ENCODE measurements at regions not wholly inside any gene's neighbourhood (a gene's known extent, or its start where the extent isn't known, plus 50 kb on each side); places are given as distances from the start of the nearest gene placed in this dataset.

- Mint-ChIP-seq H3K36me3 (ENCODE audit: low read depth) (peaks cover 12% of the 10 kb centered on the region), H3K4me1 (no peaks in the 10 kb centered on the region), H3K4me3 (no peak overlapping the region), H3K9me3 (peaks cover 13% of the 10 kb centered on the region), H3K27ac (no peak overlapping the region), H3K27me3 (ENCODE audit: insufficient read depth, low read depth, poor library complexity) (peaks cover 4% of the 10 kb centered on the region)
- Histone ChIP-seq H3K79me2 (replicated peaks; ENCODE audit: insufficient read depth) (no peaks in the 10 kb centered on the region), H3K4me1 (ENCODE audit: insufficient read depth) (no peaks in the 10 kb centered on the region), H3K27me3 (ENCODE audit: insufficient read depth) (no peaks in the 10 kb centered on the region), H3K27ac (ENCODE audit: low read depth) (no peak overlapping the region), H3K36me3 (ENCODE audit: insufficient read depth) (no peaks in the 10 kb centered on the region), H2AFZ (no peak overlapping the region), H3K4me3 (no peak overlapping the region), H3F3A (replicated peaks; ENCODE audit: low read depth) (no peaks in the 10 kb centered on the region), H3K9me2 (ENCODE audit: insufficient read depth) (no peaks in the 10 kb centered on the region), H3K4me2 (no peak overlapping the region), H4K20me1 (replicated peaks; ENCODE audit: insufficient read depth) (no peaks in the 10 kb centered on the region)
- no peak for DNase-seq (ENCODE audit: low spot score)
- no peak for TF ChIP-seq STAT1 (IDR thresholded peaks at IDR 0.05; ENCODE audit: unreplicated experiment)
- ATAC-seq, result no peak
These were observed 67.3 kb upstream of the STK38L start for GRCh38 chr12:27176765-27177164.

GRCh38 chr12:27177706-27178105 is 66.4 kb upstream of the STK38L start:
- ATAC-seq (no peak), DNase-seq (ENCODE audit: low spot score) (no peak)
- H4K20me1 ChIP-seq (replicated peaks; ENCODE audit: insufficient read depth), result no peaks in the 10 kb centered on the region
- H3K4me2 ChIP-seq, result no peak overlapping the region
- H3K9me3 Mint-ChIP-seq, result 0 out of 3 replicates have a peak, but pooled peaks cover 7% of the 10 kb centered on the region
- no peaks in the 10 kb centered on the region for H3K27me3 Mint-ChIP-seq (ENCODE audit: insufficient read depth, low read depth, poor library complexity)
- H3K9me2 ChIP-seq (ENCODE audit: insufficient read depth), result no peaks in the 10 kb centered on the region
- H3K4me3 ChIP-seq, result no peak overlapping the region
- no peaks in the 10 kb centered on the region for H3K36me3 ChIP-seq (ENCODE audit: insufficient read depth)
- 0 out of 3 replicates have a peak, but pooled peaks cover 5% of the 10 kb centered on the region for H3K36me3 Mint-ChIP-seq (ENCODE audit: low read depth)
- H3K79me2 ChIP-seq (replicated peaks; ENCODE audit: insufficient read depth), result no peaks in the 10 kb centered on the region
- H3K4me1 Mint-ChIP-seq, result no peaks in the 10 kb centered on the region
- H3K27ac ChIP-seq (ENCODE audit: low read depth), result no peak overlapping the region
- TF ChIP-seq REST (IDR thresholded peaks at IDR 0.05; ENCODE audit: unreplicated experiment) (no peak), CREB1 (CRISPR knock-in tag; IDR thresholded peaks at IDR 0.05; ENCODE audit: low read depth) (no peak), POLR2AphosphoS5 (IDR thresholded peaks at IDR 0.05; ENCODE audit: low read depth) (no peak), ZNF462 (CRISPR knock-in tag; IDR thresholded peaks at IDR 0.05) (no peak), JUNB (IDR thresholded peaks at IDR 0.05; ENCODE audit: unreplicated experiment) (no peak)
- TF ChIP-seq, protein P1, sequence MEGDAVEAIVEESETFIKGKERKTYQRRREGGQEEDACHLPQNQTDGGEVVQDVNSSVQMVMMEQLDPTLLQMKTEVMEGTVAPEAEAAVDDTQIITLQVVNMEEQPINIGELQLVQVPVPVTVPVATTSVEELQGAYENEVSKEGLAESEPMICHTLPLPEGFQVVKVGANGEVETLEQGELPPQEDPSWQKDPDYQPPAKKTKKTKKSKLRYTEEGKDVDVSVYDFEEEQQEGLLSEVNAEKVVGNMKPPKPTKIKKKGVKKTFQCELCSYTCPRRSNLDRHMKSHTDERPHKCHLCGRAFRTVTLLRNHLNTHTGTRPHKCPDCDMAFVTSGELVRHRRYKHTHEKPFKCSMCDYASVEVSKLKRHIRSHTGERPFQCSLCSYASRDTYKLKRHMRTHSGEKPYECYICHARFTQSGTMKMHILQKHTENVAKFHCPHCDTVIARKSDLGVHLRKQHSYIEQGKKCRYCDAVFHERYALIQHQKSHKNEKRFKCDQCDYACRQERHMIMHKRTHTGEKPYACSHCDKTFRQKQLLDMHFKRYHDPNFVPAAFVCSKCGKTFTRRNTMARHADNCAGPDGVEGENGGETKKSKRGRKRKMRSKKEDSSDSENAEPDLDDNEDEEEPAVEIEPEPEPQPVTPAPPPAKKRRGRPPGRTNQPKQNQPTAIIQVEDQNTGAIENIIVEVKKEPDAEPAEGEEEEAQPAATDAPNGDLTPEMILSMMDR (conservative IDR thresholded peaks at IDR 0.05; ENCODE audit: low read depth in 2 of 2), result no peak
- no peaks in the 10 kb centered on the region for H3F3A ChIP-seq (replicated peaks; ENCODE audit: low read depth)
- no peak overlapping the region for H3K4me3 Mint-ChIP-seq
- H2AFZ ChIP-seq, result no peak overlapping the region
- no peaks in the 10 kb centered on the region for H3K4me1 ChIP-seq (ENCODE audit: insufficient read depth)
- H3K27me3 ChIP-seq (ENCODE audit: insufficient read depth), result no peaks in the 10 kb centered on the region
- H3K27ac Mint-ChIP-seq, result no peak overlapping the region
